Panc1 (cell line): ENCODE measurements at regions not wholly inside any gene's neighbourhood (a gene's known extent, or its start where the extent isn't known, plus 50 kb on each side); places are given as distances from the start of the nearest gene placed in this dataset.

Source experiments
- CTCF ChIP-seq: fragments of 450-650 bp; IDR thresholded peaks from 2 replicates; pipeline ENCODE4 v1.5.1; 2017; ENCODE audit warnings: mild to moderate bottlenecking
- POLR2AphosphoS5 ChIP-seq: IDR thresholded peaks from 2 replicates; pipeline ENCODE4 v1.6.1; 2012; ENCODE audit warnings: mild to moderate bottlenecking, low read depth, low read length, moderate library complexity
- REST ChIP-seq, 2 experiments: IDR thresholded peaks; 2 replicates each; pipeline ENCODE4 v1.6.1; 2011 to 2012; ENCODE audit warnings: low read depth in 2 of 2, control low read depth in 1 of 2, low read length in 1 of 2, mild to moderate bottlenecking in 1 of 2, moderate library complexity in 1 of 2; ENCODE audit not compliant: insufficient read depth in 1 of 2
- TCF7L2 ChIP-seq: IDR thresholded peaks from 2 replicates; pipeline ENCODE4 v1.6.1; 2011; ENCODE audit warnings: mild to moderate bottlenecking, low read depth, low read length, inconsistent platforms

GRCh38 chr7:155215576-155216325 lies 81.9 kb upstream of the INSIG1 start:
- TF ChIP-seq CTCF (no peak), POLR2AphosphoS5 (no peak), REST (IDR thresholded peaks at IDR 0.05; ENCODE audit: insufficient read depth in 1 of 2, low read depth in 2 of 2, low read length in 1 of 2) (no peak), TCF7L2 (no peak)
